COLO829 (cell line): ENCODE measurements at regions not wholly inside any gene's neighbourhood (a gene's known extent, or its start where the extent isn't known, plus 50 kb on each side); places are given as distances from the start of the nearest gene placed in this dataset.

Experiments
- DNase-seq: peaks from one replicate; pipeline ENCODE4 v3.0.0; 2012; ENCODE audit warnings: low spot score

DNA sequence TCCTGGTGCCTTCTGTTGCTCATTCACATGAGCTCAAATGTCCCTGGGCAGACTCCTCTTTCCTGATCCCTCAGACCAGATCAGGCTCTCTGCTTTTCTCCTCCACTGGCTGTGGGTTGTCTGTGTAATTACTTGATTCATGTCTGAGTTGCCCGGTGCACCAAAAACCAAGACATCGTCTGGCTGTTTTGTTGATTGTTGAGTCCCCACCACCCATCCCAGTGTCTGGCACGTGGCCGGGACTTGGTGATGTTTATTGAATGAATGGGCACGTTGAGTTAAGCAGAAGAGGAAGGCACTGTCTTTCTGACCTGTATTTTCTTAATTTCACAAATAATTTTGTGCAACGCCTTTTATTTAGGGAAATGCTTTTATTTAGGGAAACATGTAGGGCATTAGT, 499.1 kb upstream of the HS6ST1 start:
- no peak for DNase-seq

- no peak for DNase-seq
These were observed 499.6 kb upstream of the HS6ST1 start for GRCh38 chr2:128818248-128818647.

GRCh38 chr2:128818704-128819491, 500.2 kb upstream of the HS6ST1 start:
- DNase-seq = no peak

DNA sequence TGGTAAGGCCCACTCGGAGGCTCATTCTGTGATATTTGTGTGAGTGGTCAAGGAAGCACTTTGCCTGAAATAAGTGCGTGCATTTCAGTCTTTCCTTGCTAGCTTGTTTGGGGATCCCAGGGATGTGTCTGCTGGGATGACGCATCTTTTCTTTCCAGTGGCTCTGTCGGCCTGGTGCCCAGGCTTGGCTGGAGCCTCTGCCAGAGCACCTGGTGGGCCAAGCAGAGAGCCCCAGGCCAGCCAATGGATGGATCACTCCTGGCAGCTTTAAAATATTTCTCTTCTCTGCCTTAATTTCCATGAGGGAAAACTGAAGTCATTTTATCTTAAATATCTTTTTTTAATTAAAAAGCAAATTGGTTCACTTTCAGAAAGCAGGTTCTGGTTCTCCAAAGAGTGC, 501.8 kb upstream of the HS6ST1 start:
- DNase-seq = no peak

DNA sequence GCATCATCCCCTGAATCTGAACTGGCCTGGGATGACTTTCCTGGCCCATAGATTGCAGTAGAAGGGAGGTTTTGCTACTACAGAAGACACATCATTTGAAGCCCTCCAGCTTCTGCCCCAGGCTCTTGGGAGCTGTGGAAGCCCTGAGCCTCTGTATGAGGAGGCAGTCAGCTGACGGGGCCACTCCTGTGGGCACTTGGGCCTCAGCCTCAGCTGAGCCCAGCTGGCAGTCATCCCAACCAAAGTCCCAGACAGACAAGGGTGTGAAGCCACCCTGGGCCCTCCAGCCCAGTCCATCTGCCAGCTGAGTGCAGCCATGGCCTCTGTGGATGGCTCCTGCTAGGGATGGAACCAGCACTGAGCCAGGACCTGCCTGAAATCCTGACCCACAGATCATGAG, 502.3 kb upstream of the HS6ST1 start:
- DNase-seq = no peak

GRCh38 chr2:128832946-128833663, 514.4 kb upstream of the HS6ST1 start:
- no peak for DNase-seq

DNA sequence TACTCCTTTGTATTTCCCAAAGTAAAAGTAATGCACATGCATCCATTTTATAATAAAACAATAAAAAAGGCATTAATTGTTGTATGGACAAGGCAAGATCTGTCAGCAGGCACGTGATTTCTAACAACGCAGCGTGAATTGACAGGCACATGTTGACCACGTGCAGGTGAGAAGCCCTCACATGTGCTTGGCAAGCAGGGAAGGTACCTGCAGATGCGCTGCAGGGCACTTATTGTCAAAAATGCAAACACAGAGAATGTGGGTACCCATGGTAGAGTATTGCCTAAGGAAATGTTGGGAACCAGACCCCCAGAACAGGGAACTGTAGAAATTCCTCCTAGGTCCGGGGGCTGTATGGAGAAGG, 515.0 kb upstream of the HS6ST1 start:
- DNase-seq = no peak

GRCh38 chr2:128834207-128834879, 515.7 kb upstream of the HS6ST1 start:
- DNase-seq = no peak

- DNase-seq = no peak
These were observed 516.2 kb upstream of the HS6ST1 start for GRCh38 chr2:128834880-128835252.

GRCh38 chr2:128835342-128835855, 516.7 kb upstream of the HS6ST1 start:
- DNase-seq = no peak

GRCh38 chr2:128835974-128836373, 517.3 kb upstream of the HS6ST1 start:
- no peak for DNase-seq

DNA sequence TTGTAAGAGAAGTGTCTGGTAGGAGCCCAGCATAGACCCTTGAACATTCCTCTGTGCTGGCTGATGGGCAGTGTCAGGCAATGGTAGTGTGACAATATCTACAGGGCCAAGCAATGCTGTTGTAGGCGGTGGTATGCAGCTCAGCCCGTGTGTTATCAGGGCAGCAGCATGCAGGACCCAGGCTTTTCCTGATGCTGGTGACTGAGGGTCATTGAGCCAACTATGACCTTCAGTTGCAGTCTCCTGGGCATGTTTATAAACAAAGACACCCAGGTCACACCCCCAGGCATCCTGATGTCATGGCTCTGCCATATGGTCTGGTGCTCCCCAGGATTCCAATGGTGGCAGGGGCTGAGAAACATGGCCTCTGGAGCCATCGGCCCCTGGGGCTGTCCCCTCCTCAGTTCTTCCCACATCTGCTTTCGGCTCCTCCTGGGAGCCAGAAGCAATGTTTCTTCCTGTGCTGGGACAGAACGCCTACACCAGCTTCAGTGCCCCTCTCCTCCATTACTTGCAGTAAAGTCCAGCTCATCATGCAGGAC, 518.0 kb upstream of the HS6ST1 start:
- no peak for DNase-seq

DNA sequence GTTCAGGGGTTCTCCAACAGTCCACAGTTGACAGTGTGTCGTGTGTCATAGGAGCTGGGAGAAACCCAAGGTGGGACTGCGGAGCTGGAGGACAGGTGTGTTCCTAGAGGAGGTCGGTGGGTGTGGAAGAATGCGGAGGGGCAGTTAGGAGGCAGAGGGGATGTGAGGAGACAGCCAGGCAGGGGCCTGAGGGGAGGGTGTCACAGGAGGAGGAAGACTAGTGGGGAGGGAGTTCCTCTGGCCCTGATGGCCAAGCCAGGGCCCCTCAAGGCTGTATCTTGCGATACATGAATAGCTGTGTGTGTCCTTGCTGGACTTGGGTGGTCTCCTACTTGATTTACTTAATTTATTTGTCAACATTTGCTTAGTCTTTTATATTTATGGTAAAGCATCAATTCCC, 519.6 kb upstream of the HS6ST1 start:
- DNase-seq = no peak

GRCh38 chr2:128841803-128842202, 523.1 kb upstream of the HS6ST1 start:
- DNase-seq = no peak

GRCh38 chr2:128867311-128867710, 548.6 kb upstream of the HS6ST1 start:
- no peak for DNase-seq

GRCh38 chr2:128867936-128868636, 549.4 kb upstream of the HS6ST1 start:
- DNase-seq = no peak

DNA sequence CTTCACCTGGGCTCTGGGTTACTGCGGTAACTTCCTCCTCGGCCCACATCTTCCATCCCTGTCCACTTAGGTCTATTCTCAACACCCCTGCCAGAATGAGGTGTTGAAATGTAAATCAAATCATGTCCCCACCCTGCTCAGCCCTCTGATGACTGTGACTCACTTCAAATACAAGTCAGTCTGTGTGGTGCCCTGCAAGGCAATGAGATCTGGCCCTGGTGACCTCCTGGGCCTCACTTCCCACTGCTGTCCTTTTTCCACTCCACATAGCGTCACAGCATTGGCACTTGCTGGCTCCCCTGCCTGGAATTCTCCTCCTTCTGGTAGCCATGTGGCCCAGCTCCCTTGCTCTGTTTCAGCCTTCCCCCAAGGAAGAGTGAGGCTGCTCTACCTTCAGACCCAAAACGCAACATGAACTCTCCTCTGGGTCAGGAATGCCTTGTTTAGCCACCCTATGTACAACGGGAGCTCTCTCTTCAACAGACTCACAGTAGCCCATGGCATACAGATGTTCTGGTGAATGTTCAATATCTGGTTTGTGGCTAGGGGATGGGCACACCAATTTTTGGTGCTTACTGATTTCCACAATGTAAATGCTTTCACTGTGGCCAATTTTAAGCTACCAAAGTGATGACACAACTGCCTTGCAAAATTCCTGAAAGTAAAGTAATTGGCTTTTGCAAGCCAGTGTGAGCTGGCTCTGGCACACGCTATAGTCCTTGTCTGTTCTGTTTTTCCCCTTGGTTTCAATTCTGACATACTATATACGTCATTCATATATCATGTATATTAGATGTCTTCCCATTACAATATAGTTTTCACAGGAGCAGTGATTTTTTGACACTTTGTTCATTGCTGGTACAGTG, 550.3 kb upstream of the HS6ST1 start:
- no peak for DNase-seq

DNA sequence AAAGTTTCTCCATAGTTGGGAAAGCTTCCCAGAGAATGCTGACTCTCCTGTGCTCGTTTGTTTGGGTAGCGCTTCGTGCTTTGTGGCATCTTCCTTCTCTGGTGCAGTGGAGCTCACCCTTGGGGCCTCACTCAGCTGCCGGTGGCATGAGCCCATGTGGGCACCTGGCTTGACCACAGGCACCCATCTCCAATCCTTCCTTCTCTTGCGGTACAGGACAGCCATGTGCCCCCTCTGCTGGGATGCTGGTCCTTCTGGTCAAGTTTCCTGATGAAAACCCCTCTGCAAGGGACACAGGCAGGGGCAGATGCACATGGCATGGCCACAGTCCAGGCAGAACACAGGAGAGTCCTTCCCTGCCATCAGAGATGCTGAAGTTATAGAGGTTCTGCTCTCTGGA, 555.9 kb upstream of the HS6ST1 start:
- DNase-seq = no peak

DNA sequence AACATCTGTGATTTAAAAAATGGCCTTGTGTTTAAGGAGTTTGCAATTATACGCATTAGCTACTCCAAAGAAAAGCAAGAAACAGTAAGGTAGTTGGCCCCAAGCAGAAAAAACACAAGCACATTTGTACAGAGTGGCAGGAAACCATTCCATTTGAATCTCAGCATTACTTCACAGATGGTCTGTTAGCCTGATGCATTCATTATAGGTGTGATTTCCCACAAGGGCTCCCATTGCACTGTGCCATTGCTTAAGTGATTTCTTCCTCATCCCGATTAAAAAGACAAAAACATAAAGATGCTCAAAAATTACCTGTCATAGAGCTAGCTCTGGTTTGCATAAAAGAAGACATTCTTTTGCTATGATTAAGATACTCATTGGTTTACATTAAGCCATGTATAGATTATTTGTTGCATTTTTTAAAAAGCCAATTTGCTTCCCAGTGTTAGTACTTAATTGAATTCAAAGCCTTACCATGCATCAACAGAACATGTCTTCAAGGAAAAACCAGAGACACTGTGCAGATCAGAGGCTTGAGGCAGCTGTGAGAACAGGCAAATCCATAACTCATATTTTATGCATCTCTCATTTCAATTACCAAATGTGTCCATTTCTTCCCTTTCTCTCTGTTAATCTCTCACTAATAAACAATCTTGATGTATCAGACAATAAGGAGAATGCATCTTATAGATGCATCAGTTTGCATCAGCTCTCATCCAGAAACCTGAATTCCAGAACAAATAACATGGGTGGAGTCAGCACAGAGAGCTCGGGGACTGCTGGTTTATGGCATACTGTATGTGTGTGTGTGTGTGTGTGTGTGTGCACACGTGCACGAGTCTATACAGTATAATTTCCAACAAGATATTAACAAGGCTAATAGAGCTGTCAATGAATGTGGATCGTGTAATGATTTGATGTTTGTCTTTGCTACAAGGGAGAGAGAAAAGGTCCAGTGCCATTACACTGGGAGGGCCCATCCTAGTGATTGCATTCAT, 558.6 kb upstream of the HS6ST1 start:
- DNase-seq = no peak

- no peak for DNase-seq
These were observed 560.5 kb upstream of the HS6ST1 start for GRCh38 chr2:128879161-128879560.
